Liver (tissue), 8 donors: ENCODE measurements at regions not wholly inside any gene's neighbourhood (a gene's known extent, or its start where the extent isn't known, plus 50 kb on each side); places are given as distances from the start of the nearest gene placed in this dataset.

Experiments used
- DNase-seq: peaks from one replicate; pipeline ENCODE4 v3.0.0-alpha.2; 2017; ENCODE audit warnings: low spot score
- H3K27ac ChIP-seq, 2 donors: one replicate each; pipeline ENCODE4 v1.7.0; 2013; ENCODE audit warnings: inconsistent platforms in 2 of 2, low read length in 2 of 2, control low read depth in 1 of 2, low read depth in 1 of 2, mild to moderate bottlenecking in 1 of 2
- H3K27me3 ChIP-seq, 4 donors: one replicate each; pipeline versions ENCODE4 v1.6.1 to v1.7.0; 2013; ENCODE audit warnings: low read length in 3 of 4, inconsistent platforms in 1 of 4, mild to moderate bottlenecking in 1 of 4, moderate library complexity in 1 of 4; ENCODE audit not compliant: control insufficient read depth in 4 of 4, insufficient read depth in 4 of 4
- H3K36me3 ChIP-seq, 4 donors: one replicate each; pipeline versions ENCODE4 v1.6.1 to v1.7.0; 2013; ENCODE audit warnings: low read length in 3 of 4, mild to moderate bottlenecking in 3 of 4, low read depth in 1 of 4, moderate library complexity in 1 of 4; ENCODE audit not compliant: control insufficient read depth in 4 of 4, insufficient read depth in 3 of 4
- H3K4me1 ChIP-seq, 4 donors: one replicate each; pipeline versions ENCODE4 v1.6.1 to v1.7.0; 2013; ENCODE audit warnings: low read length in 3 of 4, mild to moderate bottlenecking in 3 of 4, moderate library complexity in 1 of 4; ENCODE audit not compliant: control insufficient read depth in 4 of 4, insufficient read depth in 4 of 4
- H3K4me3 ChIP-seq, 3 donors: one replicate each; pipeline versions ENCODE4 v1.6.1 to v1.7.0; 2013; ENCODE audit warnings: low read length in 3 of 3, control low read depth in 1 of 3, low read depth in 1 of 3, mild to moderate bottlenecking in 1 of 3
- H3K9ac ChIP-seq, 2 donors: one replicate each; pipeline ENCODE4 v1.7.0; 2013; ENCODE audit warnings: low read length in 2 of 2, mild to moderate bottlenecking in 2 of 2, moderate library complexity in 2 of 2, control low read depth in 1 of 2, low read depth in 1 of 2
- H3K9me3 ChIP-seq, 4 donors: one replicate each; pipeline versions ENCODE4 v1.6.1 to v1.7.0; 2013; ENCODE audit warnings: low read length in 3 of 4; ENCODE audit not compliant: control insufficient read depth in 4 of 4
- CTCF ChIP-seq: fragments of 150-350 bp; IDR thresholded peaks from 2 replicates; pipeline ENCODE4 v1.5.1; 2017; ENCODE audit warnings: improper control_type of control experiment, low read depth, low read length; ENCODE audit not compliant: missing input control
- EGR1 ChIP-seq, 2 donors: IDR thresholded peaks; 2 replicates each; pipeline ENCODE4 v1.6.1; 2016 to 2018; ENCODE audit warnings: antibody characterized with exemption in 2 of 2, low read depth in 2 of 2
- FOXA2 ChIP-seq: IDR thresholded peaks from 2 replicates; pipeline ENCODE4 v1.6.1; 2016; ENCODE audit warnings: antibody characterized with exemption
- GABPA ChIP-seq, 2 donors: IDR thresholded peaks in 1 of 2; conservative IDR thresholded peaks in 1 of 2; 2 replicates each; pipeline ENCODE4 v1.6.1; 2016; ENCODE audit warnings: antibody characterized with exemption in 2 of 2, mild to moderate bottlenecking in 1 of 2, moderate library complexity in 1 of 2
- HNF4A ChIP-seq, 2 donors: conservative IDR thresholded peaks; 2 replicates each; pipeline ENCODE4 v1.6.1; 2016; ENCODE audit warnings: antibody characterized with exemption in 2 of 2, mild to moderate bottlenecking in 2 of 2
- HNF4G ChIP-seq: IDR thresholded peaks from 2 replicates; pipeline ENCODE4 v1.6.1; 2016; ENCODE audit warnings: antibody characterized with exemption
- MAX ChIP-seq: IDR thresholded peaks from 2 replicates; pipeline ENCODE4 v1.6.1; 2016; ENCODE audit warnings: antibody characterized with exemption
- NR2F2 ChIP-seq: IDR thresholded peaks from 2 replicates; pipeline ENCODE4 v1.6.1; 2016; ENCODE audit warnings: antibody characterized with exemption
- RAD21 ChIP-seq, 2 donors: IDR thresholded peaks; 2 replicates each; pipeline ENCODE4 v1.6.1; 2016; ENCODE audit warnings: antibody characterized with exemption in 2 of 2, mild to moderate bottlenecking in 2 of 2
- RXRA ChIP-seq, 2 donors: IDR thresholded peaks; 2 replicates each; pipeline ENCODE4 v1.6.1; 2017 to 2018; ENCODE audit warnings: antibody characterized with exemption in 2 of 2, mild to moderate bottlenecking in 1 of 2
- SP1 ChIP-seq: IDR thresholded peaks from 2 replicates; pipeline ENCODE4 v1.6.1; 2018; ENCODE audit warnings: antibody characterized with exemption, mild to moderate bottlenecking
- TAF1 ChIP-seq: conservative IDR thresholded peaks from 2 replicates; pipeline ENCODE4 v1.6.1; 2016; ENCODE audit warnings: antibody characterized with exemption, mild to moderate bottlenecking
- YY1 ChIP-seq: IDR thresholded peaks from 2 replicates; pipeline ENCODE4 v1.6.1; 2016; ENCODE audit warnings: antibody characterized with exemption, mild to moderate bottlenecking
- WGBS: extraction: QIAGEN DNeasy Blood & Tissue Kit; methylation state at CpG from one replicate; pipeline ENCODE4 v1.1.7; 2013; 5-methylcytosine and 5-hydroxymethylcytosine counted together
- TF ChIP-seq, protein P1 (sequence below): IDR thresholded peaks from 2 replicates; pipeline ENCODE4 v1.6.1; 2016; ENCODE audit warnings: antibody characterized with exemption
- donor health status: healthy.
- donor health status: healthy.
- donor health status: healthy.
- donor health status: healthy.
- donor health status: healthy.

DNA sequence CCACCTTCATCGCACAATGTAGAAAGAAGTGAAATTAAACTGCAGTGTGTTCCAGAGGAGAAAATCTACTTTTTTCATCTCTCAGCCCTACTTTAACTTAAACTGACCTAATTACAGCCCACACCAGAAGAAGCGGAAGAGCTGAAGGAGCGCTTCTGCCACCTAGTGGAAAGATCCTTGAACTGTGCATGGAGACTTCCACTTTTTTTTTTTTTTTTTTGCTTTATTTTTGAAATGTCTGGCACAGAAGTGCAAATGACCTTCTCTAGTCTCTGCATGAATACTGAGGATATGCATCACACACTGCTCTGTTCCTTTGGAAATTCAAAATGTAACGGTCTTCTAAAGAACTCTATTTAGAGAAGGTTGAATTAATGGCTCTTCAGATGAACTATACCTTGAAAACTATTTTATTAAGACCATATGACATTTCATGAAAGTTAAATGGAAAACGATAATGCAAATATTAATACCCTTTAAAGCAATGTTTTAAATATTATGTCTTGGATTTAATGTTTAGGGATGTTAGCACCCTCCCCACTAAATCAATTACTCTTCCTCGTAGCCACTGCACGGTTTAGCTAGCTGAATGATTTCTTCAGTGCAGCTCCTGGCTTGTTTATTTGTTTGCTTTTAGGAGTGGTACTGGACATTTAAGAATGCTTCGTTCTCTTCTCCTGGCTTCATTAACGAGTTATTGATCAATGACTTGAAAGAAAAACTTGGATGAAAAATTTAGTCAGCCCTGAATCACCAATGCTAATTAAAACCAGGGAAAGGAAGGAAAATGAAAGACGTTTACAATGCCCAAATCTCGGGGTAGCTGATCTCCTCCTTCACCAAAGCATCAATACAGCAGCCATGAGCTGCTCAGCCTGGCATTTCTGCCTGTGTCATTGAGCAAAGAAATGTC is 569.6 kb upstream of the GJE1 start:
- DNase-seq, result peak; percentile 42
- peak overlapping the region; percentile 85 for H3K27ac ChIP-seq
- 13% methylated on average over 11 of the region's 11 CpGs for WGBS

GRCh38 chr6:141562186-141562811 is 570.4 kb upstream of the GJE1 start:
- peak overlapping the region; percentile 27 to 57 (median 36) for H3K4me3 ChIP-seq
- peak overlapping the region; percentile 86 to 91 for H3K9ac ChIP-seq
- TF ChIP-seq TAF1, result peak; percentile 45
- TF ChIP-seq EGR1 (IDR thresholded peaks at IDR 0.05; ENCODE audit: low read depth in 2 of 2), result peak in 1 of 2 donors; percentile 18
- TF ChIP-seq HNF4G, result no peak
- TF ChIP-seq MAX, result no peak
- TF ChIP-seq FOXA2, result no peak
- TF ChIP-seq SP1, result peak; percentile 23
- TF ChIP-seq GABPA (IDR thresholded peaks at IDR 0.05 in 1 of 2, conservative IDR thresholded peaks at IDR 0.05 in 1 of 2), result no peak
- no peak for TF ChIP-seq YY1
- no peaks in the 10 kb centered on the region for H3K9me3 ChIP-seq
- no peaks in the 10 kb centered on the region for H3K27me3 ChIP-seq
- 17% methylated on average over 15 of the region's 15 CpGs for WGBS
- H3K36me3 ChIP-seq, result no peaks in the 10 kb centered on the region
- peaks cover 0 to 6% (median 0%) of the 10 kb centered on the region in 4 donors for H3K4me1 ChIP-seq
- DNase-seq, result no peak
- H3K27ac ChIP-seq, result peak overlapping the region; percentile 85

More for the DNA sequence above, 569.6 kb upstream of the GJE1 start:
- Histone ChIP-seq H3K9me3 (no peaks in the 10 kb centered on the region), H3K4me3 (peak overlapping the region in 2 of 3 donors; percentile 27 to 57), H3K36me3 (no peaks in the 10 kb centered on the region), H3K27me3 (no peaks in the 10 kb centered on the region), H3K4me1 (peaks cover 0 to 6% (median 0%) of the 10 kb centered on the region in 4 donors), H3K9ac (peak overlapping the region; percentile 86 to 91)
- TF ChIP-seq FOXA2 (no peak), YY1 (peak; percentile 35), CTCF (peak; percentile 95), RAD21 (IDR thresholded peaks at IDR 0.05) (peak; percentile 99 to 100), RXRA (IDR thresholded peaks at IDR 0.05) (peak; percentile 28 to 42), HNF4A (conservative IDR thresholded peaks at IDR 0.05) (peak in 1 of 2 donors; percentile 12)

GRCh38 chr6:141561154-141561553 is 571.6 kb upstream of the GJE1 start:
- peaks cover 0 to 6% (median 0%) of the 10 kb centered on the region in 4 donors for H3K4me1 ChIP-seq
- TF ChIP-seq NR2F2, result no peak
- no peak for TF ChIP-seq CTCF
- no peak for TF ChIP-seq TAF1
- TF ChIP-seq, protein P1, sequence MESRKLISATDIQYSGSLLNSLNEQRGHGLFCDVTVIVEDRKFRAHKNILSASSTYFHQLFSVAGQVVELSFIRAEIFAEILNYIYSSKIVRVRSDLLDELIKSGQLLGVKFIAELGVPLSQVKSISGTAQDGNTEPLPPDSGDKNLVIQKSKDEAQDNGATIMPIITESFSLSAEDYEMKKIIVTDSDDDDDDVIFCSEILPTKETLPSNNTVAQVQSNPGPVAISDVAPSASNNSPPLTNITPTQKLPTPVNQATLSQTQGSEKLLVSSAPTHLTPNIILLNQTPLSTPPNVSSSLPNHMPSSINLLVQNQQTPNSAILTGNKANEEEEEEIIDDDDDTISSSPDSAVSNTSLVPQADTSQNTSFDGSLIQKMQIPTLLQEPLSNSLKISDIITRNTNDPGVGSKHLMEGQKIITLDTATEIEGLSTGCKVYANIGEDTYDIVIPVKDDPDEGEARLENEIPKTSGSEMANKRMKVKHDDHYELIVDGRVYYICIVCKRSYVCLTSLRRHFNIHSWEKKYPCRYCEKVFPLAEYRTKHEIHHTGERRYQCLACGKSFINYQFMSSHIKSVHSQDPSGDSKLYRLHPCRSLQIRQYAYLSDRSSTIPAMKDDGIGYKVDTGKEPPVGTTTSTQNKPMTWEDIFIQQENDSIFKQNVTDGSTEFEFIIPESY, result no peak
- TF ChIP-seq YY1, result no peak
- WGBS, result 73% methylated on average over 3 of the region's 3 CpGs
- no peak overlapping the region for H3K27ac ChIP-seq
- H3K9me3 ChIP-seq, result no peaks in the 10 kb centered on the region
- no peak overlapping the region for H3K4me3 ChIP-seq
- no peak for DNase-seq
- no peak overlapping the region for H3K9ac ChIP-seq
- no peaks in the 10 kb centered on the region for H3K27me3 ChIP-seq
- H3K36me3 ChIP-seq, result no peaks in the 10 kb centered on the region
